IPS DF 6.9 (cell line): ENCODE measurements at regions not wholly inside any gene's neighbourhood (a gene's known extent, or its start where the extent isn't known, plus 50 kb on each side); places are given as distances from the start of the nearest gene placed in this dataset.

Experiments used
- DNase-seq: peaks from one replicate; pipeline ENCODE4 v3.0.0-alpha.2; 2013; ENCODE audit warnings: low read depth, low spot score
- H3K27ac ChIP-seq: one replicate; pipeline ENCODE4 v1.5.1; 2013; ENCODE audit warnings: low read length, control low read depth
- H3K27me3 ChIP-seq: 2 replicates; pipeline ENCODE4 v1.6.1; 2013; ENCODE audit warnings: mild to moderate bottlenecking, low read length; ENCODE audit not compliant: control insufficient read depth, insufficient read depth
- H3K36me3 ChIP-seq: 2 replicates; pipeline ENCODE4 v1.6.1; 2013; ENCODE audit warnings: low read length; ENCODE audit not compliant: control insufficient read depth, insufficient read depth
- H3K4me1 ChIP-seq: 2 replicates; pipeline ENCODE4 v1.6.1; 2013; ENCODE audit warnings: low read length; ENCODE audit not compliant: control insufficient read depth, insufficient read depth
- H3K4me3 ChIP-seq: 2 replicates; pipeline ENCODE4 v1.5.1; 2013; ENCODE audit warnings: mild to moderate bottlenecking, low read length
- H3K9me3 ChIP-seq: 2 replicates; pipeline ENCODE4 v1.6.1; 2013; ENCODE audit warnings: low read length, inconsistent platforms; ENCODE audit not compliant: control insufficient read depth, insufficient read depth
- WGBS: extraction: QIAGEN DNeasy Blood & Tissue Kit; methylation state at CpG from one replicate; pipeline ENCODE4 v1.1.7; 2013; ENCODE audit warnings: mixed read lengths, missing lambda C conversion rate; ENCODE audit not compliant: insufficient read length, insufficient coverage; 5-methylcytosine and 5-hydroxymethylcytosine counted together

GRCh38 chr6:40915165-40915564, 123.9 kb downstream of the UNC5CL start:
- no peaks in the 10 kb centered on the region for H3K36me3 ChIP-seq
- DNase-seq: no peak
- H3K27me3 ChIP-seq: no peaks in the 10 kb centered on the region
- no peak overlapping the region for H3K4me3 ChIP-seq
- H3K9me3 ChIP-seq: no peaks in the 10 kb centered on the region
- H3K27ac ChIP-seq: no peak overlapping the region
- peaks cover 4% of the 10 kb centered on the region; the same call in 1 of the 2 replicates for H3K4me1 ChIP-seq

GRCh38 chr6:40914005-40914404, 125.0 kb downstream of the UNC5CL start:
- Histone ChIP-seq H3K27me3 (no peaks in the 10 kb centered on the region), H3K27ac (no peak overlapping the region), H3K36me3 (no peaks in the 10 kb centered on the region), H3K4me1 (peaks cover 2% of the 10 kb centered on the region; the same call in 1 of the 2 replicates), H3K9me3 (no peaks in the 10 kb centered on the region), H3K4me3 (no peak overlapping the region)
- WGBS: no CpG with 5 or more reads among the region's 6 CpGs
- no peak for DNase-seq

- DNase-seq: peak; percentile 27
- H3K27ac ChIP-seq: no peak overlapping the region
- whole genome bisulfite sequencing: no CpG with 5 or more reads among the region's 9 CpGs
Measured at GRCh38 chr6:40912158-40912946, 126.7 kb downstream of the UNC5CL start.

GRCh38 chr6:40910260-40910893, 128.6 kb downstream of the UNC5CL start:
- no peak for DNase-seq
- Histone ChIP-seq H3K36me3 (no peaks in the 10 kb centered on the region), H3K4me3 (no peak overlapping the region), H3K9me3 (no peaks in the 10 kb centered on the region), H3K27me3 (no peaks in the 10 kb centered on the region), H3K27ac (no peak overlapping the region), H3K4me1 (no peaks in the 10 kb centered on the region)
- WGBS: no CpG with 5 or more reads among the region's 2 CpGs

More at GRCh38 chr6:40912158-40912946, 126.7 kb downstream of the UNC5CL start:
- no peaks in the 10 kb centered on the region for H3K36me3 ChIP-seq
- H3K4me3 ChIP-seq: no peak overlapping the region
- no peaks in the 10 kb centered on the region for H3K4me1 ChIP-seq
- no peaks in the 10 kb centered on the region for H3K27me3 ChIP-seq
- H3K9me3 ChIP-seq: no peaks in the 10 kb centered on the region

- no peak overlapping the region for H3K27ac ChIP-seq
- H3K36me3 ChIP-seq: no peaks in the 10 kb centered on the region
- H3K27me3 ChIP-seq: no peaks in the 10 kb centered on the region
- WGBS: no CpG with 5 or more reads among the region's 1 CpG
- H3K4me3 ChIP-seq: no peak overlapping the region
- no peak for DNase-seq
- no peaks in the 10 kb centered on the region for H3K4me1 ChIP-seq
- H3K9me3 ChIP-seq: no peaks in the 10 kb centered on the region
Measured at GRCh38 chr6:40909811-40910210, 129.2 kb downstream of the UNC5CL start.

- no CpG with 5 or more reads among the region's 4 CpGs for WGBS
- Histone ChIP-seq H3K4me1 (no peaks in the 10 kb centered on the region), H3K4me3 (no peak overlapping the region), H3K27ac (no peak overlapping the region), H3K27me3 (no peaks in the 10 kb centered on the region), H3K36me3 (no peaks in the 10 kb centered on the region), H3K9me3 (no peaks in the 10 kb centered on the region)
- no peak for DNase-seq
Measured at GRCh38 chr6:40907198-40907701, 131.8 kb downstream of the UNC5CL start.

- no CpG with 5 or more reads among the region's 3 CpGs for WGBS
- Histone ChIP-seq H3K27me3 (no peaks in the 10 kb centered on the region), H3K27ac (no peak overlapping the region), H3K9me3 (no peaks in the 10 kb centered on the region), H3K4me1 (no peaks in the 10 kb centered on the region), H3K36me3 (no peaks in the 10 kb centered on the region), H3K4me3 (no peak overlapping the region)
- DNase-seq: no peak
Measured at GRCh38 chr6:40906759-40907158, 132.3 kb downstream of the UNC5CL start.

GRCh38 chr6:40904583-40905194, 134.3 kb downstream of the UNC5CL start:
- no peaks in the 10 kb centered on the region for H3K9me3 ChIP-seq
- no peaks in the 10 kb centered on the region for H3K4me1 ChIP-seq
- H3K27ac ChIP-seq: no peak overlapping the region
- WGBS: no CpG with 5 or more reads among the region's 2 CpGs
- no peak for DNase-seq
- peaks cover 2% of the 10 kb centered on the region; the same call in 1 of the 2 replicates for H3K27me3 ChIP-seq
- H3K4me3 ChIP-seq: no peak overlapping the region
- no peaks in the 10 kb centered on the region for H3K36me3 ChIP-seq

- Histone ChIP-seq H3K9me3 (no peaks in the 10 kb centered on the region), H3K27ac (no peak overlapping the region), H3K36me3 (no peaks in the 10 kb centered on the region), H3K27me3 (peaks cover 2% of the 10 kb centered on the region; the same call in 1 of the 2 replicates), H3K4me1 (no peaks in the 10 kb centered on the region), H3K4me3 (no peak overlapping the region)
- no peak for DNase-seq
- 100% methylated on average over 1 of the region's 1 CpG for WGBS
Measured at GRCh38 chr6:40903456-40903855, 135.6 kb downstream of the UNC5CL start.

- WGBS: no CpG with 5 or more reads among the region's 1 CpG
Measured at GRCh38 chr6:40901322-40902055, 137.5 kb downstream of the UNC5CL start.

More at GRCh38 chr6:40901322-40902055, 137.5 kb downstream of the UNC5CL start:
- no peak overlapping the region for H3K27ac ChIP-seq
- no peaks in the 10 kb centered on the region for H3K4me1 ChIP-seq
- peaks cover 2% of the 10 kb centered on the region; the same call in 1 of the 2 replicates for H3K27me3 ChIP-seq
- no peaks in the 10 kb centered on the region for H3K9me3 ChIP-seq
- no peaks in the 10 kb centered on the region for H3K36me3 ChIP-seq
- H3K4me3 ChIP-seq: no peak overlapping the region
- DNase-seq: no peak
